ENCODE measurements at regions not wholly inside any gene's neighbourhood (a gene's known extent, or its start where the extent isn't known, plus 50 kb on each side); places are given as distances from the start of the nearest gene placed in this dataset.

DNA sequence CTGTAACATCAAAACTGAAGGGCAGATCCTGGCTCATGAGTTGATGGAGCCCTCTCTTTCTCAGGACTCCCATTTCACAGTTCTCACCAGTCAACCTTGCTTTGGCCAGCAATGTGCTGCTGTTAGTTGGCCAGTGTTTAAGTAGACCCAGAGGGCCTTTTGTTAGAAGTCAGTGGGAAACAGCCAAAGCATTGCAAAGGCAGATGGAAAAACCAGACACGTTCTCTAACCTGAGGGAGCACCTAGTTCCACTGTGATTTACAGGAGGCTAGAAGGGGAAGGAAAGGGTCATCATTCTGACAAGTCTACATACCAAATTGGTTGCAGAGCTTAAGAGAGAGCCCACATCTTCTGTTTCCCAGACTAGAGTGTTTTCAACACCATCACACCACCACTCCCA is 196.4 kb downstream of the OPA1 start:
- TF ChIP-seq POLR2A (IDR thresholded peaks at IDR 0.05) (no peak), EP300 (IDR thresholded peaks at IDR 0.05) (no peak), POLR2AphosphoS5 (IDR thresholded peaks at IDR 0.05) (no peak)
- TF ChIP-seq, protein P1, sequence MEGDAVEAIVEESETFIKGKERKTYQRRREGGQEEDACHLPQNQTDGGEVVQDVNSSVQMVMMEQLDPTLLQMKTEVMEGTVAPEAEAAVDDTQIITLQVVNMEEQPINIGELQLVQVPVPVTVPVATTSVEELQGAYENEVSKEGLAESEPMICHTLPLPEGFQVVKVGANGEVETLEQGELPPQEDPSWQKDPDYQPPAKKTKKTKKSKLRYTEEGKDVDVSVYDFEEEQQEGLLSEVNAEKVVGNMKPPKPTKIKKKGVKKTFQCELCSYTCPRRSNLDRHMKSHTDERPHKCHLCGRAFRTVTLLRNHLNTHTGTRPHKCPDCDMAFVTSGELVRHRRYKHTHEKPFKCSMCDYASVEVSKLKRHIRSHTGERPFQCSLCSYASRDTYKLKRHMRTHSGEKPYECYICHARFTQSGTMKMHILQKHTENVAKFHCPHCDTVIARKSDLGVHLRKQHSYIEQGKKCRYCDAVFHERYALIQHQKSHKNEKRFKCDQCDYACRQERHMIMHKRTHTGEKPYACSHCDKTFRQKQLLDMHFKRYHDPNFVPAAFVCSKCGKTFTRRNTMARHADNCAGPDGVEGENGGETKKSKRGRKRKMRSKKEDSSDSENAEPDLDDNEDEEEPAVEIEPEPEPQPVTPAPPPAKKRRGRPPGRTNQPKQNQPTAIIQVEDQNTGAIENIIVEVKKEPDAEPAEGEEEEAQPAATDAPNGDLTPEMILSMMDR (IDR thresholded peaks at IDR 0.05), result no peak

Measured in stomach (tissue), 4 donors.